ENCODE measurements at regions not wholly inside any gene's neighbourhood (a gene's known extent, or its start where the extent isn't known, plus 50 kb on each side); places are given as distances from the start of the nearest gene placed in this dataset.

DNA sequence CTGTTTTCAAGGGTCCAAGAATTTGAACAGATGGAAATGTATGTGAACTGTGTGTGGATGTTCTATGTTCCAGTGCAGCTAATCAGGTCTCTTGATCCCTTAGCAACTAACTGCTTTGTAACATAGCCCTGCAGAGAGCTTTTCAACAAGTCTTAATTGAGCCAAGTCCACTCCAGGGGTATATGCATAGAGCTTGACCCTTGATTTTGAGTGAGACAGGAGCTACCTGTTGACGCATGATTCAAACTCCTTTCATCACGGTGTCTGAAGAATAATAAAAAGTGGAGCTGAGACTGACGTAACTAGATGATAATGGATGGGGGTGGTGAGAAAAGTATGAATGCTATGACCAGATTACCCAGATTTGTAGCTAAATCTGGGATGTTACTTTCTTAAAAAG is 93.3 kb upstream of the CCDC54 start:
- Histone ChIP-seq H3K4me3 (ENCODE audit: low read depth, low read length, poor library complexity, severe bottlenecking) (no peak overlapping the region), H3K36me3 (ENCODE audit: insufficient read depth, low read length) (no peaks in the 10 kb centered on the region), H3K9me2 (ENCODE audit: low read depth, low read length) (no peaks in the 10 kb centered on the region), H4K20me1 (ENCODE audit: insufficient read depth, low read length) (no peaks in the 10 kb centered on the region), H2AFZ (ENCODE audit: low read length) (no peak overlapping the region), H3K79me2 (ENCODE audit: insufficient read depth, low read length) (no peaks in the 10 kb centered on the region), H3K4me1 (ENCODE audit: insufficient read depth, low read length, severe bottlenecking) (peaks cover 16% of the 10 kb centered on the region), H3K4me2 (ENCODE audit: low read length) (no peak overlapping the region), H3K27ac (ENCODE audit: low read depth, low read length, poor library complexity, severe bottlenecking) (no peak overlapping the region), H3K9ac (ENCODE audit: low read length) (no peak overlapping the region), H3F3A (ENCODE audit: insufficient read depth, low read length) (no peaks in the 10 kb centered on the region), H3K9me3 (ENCODE audit: low read length) (no peaks in the 10 kb centered on the region), H3K27me3 (ENCODE audit: insufficient read depth, low read length) (no peaks in the 10 kb centered on the region)
- TF ChIP-seq EZH2 (IDR thresholded peaks at IDR 0.05; ENCODE audit: borderline replicate concordance, low read length): no peak
- TF ChIP-seq CTCF (IDR thresholded peaks at IDR 0.05; ENCODE audit: low read length): no peak

- no peak overlapping the region for H3K9ac ChIP-seq (ENCODE audit: low read length)
- H3K36me3 ChIP-seq (ENCODE audit: insufficient read depth, low read length): no peaks in the 10 kb centered on the region
- no peaks in the 10 kb centered on the region for H3K9me3 ChIP-seq (ENCODE audit: low read length)
- H3K27ac ChIP-seq (ENCODE audit: low read depth, low read length, poor library complexity, severe bottlenecking): no peak overlapping the region
- H3K4me3 ChIP-seq (ENCODE audit: low read depth, low read length, poor library complexity, severe bottlenecking): no peak overlapping the region
- H3F3A ChIP-seq (ENCODE audit: insufficient read depth, low read length): no peaks in the 10 kb centered on the region
- H3K4me1 ChIP-seq (ENCODE audit: insufficient read depth, low read length, severe bottlenecking): peaks cover 16% of the 10 kb centered on the region
- no peak overlapping the region for H3K4me2 ChIP-seq (ENCODE audit: low read length)
- H2AFZ ChIP-seq (ENCODE audit: low read length): no peak overlapping the region
- H3K9me2 ChIP-seq (ENCODE audit: low read depth, low read length): no peaks in the 10 kb centered on the region
- no peaks in the 10 kb centered on the region for H3K27me3 ChIP-seq (ENCODE audit: insufficient read depth, low read length)
- TF ChIP-seq EZH2 (IDR thresholded peaks at IDR 0.05; ENCODE audit: borderline replicate concordance, low read length): no peak
- no peak for TF ChIP-seq CTCF (IDR thresholded peaks at IDR 0.05; ENCODE audit: low read length)
- H4K20me1 ChIP-seq (ENCODE audit: insufficient read depth, low read length): no peaks in the 10 kb centered on the region
- no peaks in the 10 kb centered on the region for H3K79me2 ChIP-seq (ENCODE audit: insufficient read depth, low read length)
Measured at GRCh38 chr3:107284612-107285011, 92.6 kb upstream of the CCDC54 start.

GRCh38 chr3:107285197-107285596 is 92.0 kb upstream of the CCDC54 start:
- Histone ChIP-seq H3K36me3 (ENCODE audit: insufficient read depth, low read length) (no peaks in the 10 kb centered on the region), H4K20me1 (ENCODE audit: insufficient read depth, low read length) (no peaks in the 10 kb centered on the region), H3F3A (ENCODE audit: insufficient read depth, low read length) (no peaks in the 10 kb centered on the region), H3K9ac (ENCODE audit: low read length) (no peak overlapping the region), H3K9me3 (ENCODE audit: low read length) (no peaks in the 10 kb centered on the region), H3K79me2 (ENCODE audit: insufficient read depth, low read length) (no peaks in the 10 kb centered on the region), H3K9me2 (ENCODE audit: low read depth, low read length) (no peaks in the 10 kb centered on the region), H3K27ac (ENCODE audit: low read depth, low read length, poor library complexity, severe bottlenecking) (no peak overlapping the region), H3K4me1 (ENCODE audit: insufficient read depth, low read length, severe bottlenecking) (peaks cover 16% of the 10 kb centered on the region), H2AFZ (ENCODE audit: low read length) (no peak overlapping the region), H3K27me3 (ENCODE audit: insufficient read depth, low read length) (no peaks in the 10 kb centered on the region), H3K4me2 (ENCODE audit: low read length) (no peak overlapping the region), H3K4me3 (ENCODE audit: low read depth, low read length, poor library complexity, severe bottlenecking) (no peak overlapping the region)
- TF ChIP-seq EZH2 (IDR thresholded peaks at IDR 0.05; ENCODE audit: borderline replicate concordance, low read length) (no peak), CTCF (IDR thresholded peaks at IDR 0.05; ENCODE audit: low read length) (no peak)

Measured in OCI-LY1 (cell line).